GM08714 (cell line): ENCODE measurements at regions not wholly inside any gene's neighbourhood (a gene's known extent, or its start where the extent isn't known, plus 50 kb on each side); places are given as distances from the start of the nearest gene placed in this dataset.
A peak's percentile ranks its signal among the peaks of the same experiment; 100 is the strongest.

ENCODE experiments used
- H3K4me3 ChIP-seq: fragments of 200-500 bp; sonication (Bioruptor generic); 2 replicates; pipeline ENCODE4 v1.5.1; 2014; ENCODE audit warnings: mild to moderate bottlenecking, low read length, inconsistent platforms
- ZNF274 ChIP-seq: IDR thresholded peaks from 2 replicates; pipeline ENCODE4 v1.6.1; 2012; ENCODE audit warnings: mild to moderate bottlenecking, low read depth, low read length

DNA sequence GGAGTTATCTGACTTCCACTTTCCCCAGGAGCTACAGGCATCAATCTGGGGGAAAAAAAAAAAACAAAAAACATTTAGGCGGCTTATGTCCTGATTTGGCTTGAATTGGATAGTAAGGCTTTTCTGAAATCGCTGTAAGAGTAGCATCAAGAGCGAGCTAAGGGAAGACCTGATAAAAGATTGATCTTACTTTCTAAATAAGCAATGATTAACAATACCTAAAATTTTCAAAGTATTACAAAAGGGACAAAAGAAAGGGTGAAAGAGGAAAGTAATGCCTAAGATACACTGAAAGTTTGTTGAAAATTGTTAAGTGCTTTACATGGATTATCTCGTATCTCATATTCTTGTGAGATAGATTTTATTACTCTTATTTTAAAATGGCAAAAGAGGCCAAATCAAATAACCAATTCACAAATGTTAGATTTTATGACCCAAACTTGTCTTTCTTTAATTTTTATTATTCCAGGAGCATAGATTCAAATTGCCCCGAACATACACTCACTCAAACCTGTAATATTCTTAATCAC, 106.4 kb upstream of the PRSS16 start:
- no peak for TF ChIP-seq ZNF274
- H3K4me3 ChIP-seq = peak overlapping the region; percentile 46; the same call in 1 of the 2 replicates

DNA sequence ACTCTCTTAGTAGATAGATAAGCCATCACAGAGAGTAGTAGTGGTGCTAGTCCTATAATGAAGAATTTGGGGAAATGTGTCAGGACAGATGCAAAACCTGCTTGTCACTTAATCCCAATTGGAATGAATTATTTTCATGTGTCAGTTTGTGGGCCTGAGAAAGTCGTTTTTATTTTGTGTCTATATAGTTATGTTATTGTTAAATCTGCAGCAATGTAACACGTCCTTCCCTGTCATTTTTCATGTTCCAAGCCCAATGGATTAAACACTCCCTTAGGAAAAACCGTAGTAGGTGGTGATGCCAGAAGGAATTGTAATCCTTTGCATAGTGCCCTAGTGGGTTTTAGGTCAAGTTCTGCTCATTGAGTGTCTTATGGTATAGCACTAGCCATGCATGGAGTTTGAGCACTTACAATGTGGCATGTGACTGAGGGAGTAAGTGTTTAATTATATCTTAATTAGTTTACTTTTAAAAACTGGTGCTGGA, 105.9 kb upstream of the PRSS16 start:
- TF ChIP-seq ZNF274 = no peak
- peak overlapping the region; percentile 46; the same call in 1 of the 2 replicates for H3K4me3 ChIP-seq

DNA sequence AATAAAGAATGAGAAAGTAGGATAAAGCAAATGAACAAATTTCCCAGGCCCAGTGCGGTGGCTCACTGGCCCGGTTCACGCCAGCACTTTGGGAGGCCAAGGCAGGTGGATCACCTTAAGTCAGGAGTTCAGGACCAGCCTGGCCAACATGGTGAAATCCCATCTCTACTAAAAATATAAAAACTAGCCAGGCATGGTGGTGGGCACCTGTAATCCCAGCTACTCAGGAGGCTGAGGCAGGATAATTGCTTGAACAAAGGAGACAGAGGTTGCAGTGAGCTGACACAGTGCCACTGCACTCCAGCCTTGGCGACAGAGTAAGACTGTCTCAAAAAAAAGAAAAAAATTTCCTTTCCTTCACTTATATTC, 104.5 kb upstream of the PRSS16 start:
- peak overlapping the region; percentile 52 for H3K4me3 ChIP-seq

DNA sequence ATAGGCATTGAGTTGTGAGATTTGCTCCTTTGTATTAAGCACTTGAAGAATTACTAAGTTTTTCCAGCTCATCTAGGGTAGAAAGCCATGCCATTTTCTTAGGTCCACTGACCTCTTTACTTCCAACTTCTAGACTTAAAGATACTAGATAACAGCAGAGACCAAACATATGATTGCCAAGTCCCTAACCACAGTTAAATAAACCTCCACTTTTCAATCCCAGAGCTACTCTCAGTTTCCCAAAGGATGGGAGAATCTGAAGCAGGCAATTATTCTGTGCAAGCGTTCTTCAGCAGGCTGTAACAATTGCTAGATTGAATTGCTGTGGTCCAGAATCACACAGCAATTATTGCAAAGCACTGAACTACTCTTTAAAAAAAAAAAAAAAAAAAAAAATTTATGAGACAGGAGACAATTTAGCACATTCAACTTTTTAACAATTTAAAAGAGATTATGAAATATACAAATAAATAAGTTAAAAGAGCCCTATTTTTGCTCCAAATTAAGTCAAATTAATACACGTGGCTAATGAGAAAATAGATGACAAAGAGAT, 104.0 kb upstream of the PRSS16 start:
- TF ChIP-seq ZNF274 = no peak
- peak overlapping the region; percentile 99 for H3K4me3 ChIP-seq

DNA sequence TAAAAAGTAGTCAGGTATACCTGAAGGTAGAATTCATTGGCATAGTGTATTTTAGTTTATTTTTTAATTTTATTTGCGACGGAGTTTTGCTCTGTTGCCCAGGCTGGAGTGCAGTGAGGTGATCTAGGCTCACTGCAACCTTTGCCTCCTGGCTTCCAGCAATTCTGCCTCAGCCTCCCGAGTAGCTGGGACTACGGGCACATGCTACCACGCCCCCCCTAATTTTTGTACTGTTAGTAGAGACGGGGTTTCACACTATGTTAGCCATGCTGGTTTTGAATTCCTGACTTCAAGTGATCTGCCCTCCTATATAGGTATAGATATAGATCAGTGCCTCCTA, 102.8 kb upstream of the PRSS16 start:
- TF ChIP-seq ZNF274 = no peak
- H3K4me3 ChIP-seq = peak overlapping the region; percentile 99

DNA sequence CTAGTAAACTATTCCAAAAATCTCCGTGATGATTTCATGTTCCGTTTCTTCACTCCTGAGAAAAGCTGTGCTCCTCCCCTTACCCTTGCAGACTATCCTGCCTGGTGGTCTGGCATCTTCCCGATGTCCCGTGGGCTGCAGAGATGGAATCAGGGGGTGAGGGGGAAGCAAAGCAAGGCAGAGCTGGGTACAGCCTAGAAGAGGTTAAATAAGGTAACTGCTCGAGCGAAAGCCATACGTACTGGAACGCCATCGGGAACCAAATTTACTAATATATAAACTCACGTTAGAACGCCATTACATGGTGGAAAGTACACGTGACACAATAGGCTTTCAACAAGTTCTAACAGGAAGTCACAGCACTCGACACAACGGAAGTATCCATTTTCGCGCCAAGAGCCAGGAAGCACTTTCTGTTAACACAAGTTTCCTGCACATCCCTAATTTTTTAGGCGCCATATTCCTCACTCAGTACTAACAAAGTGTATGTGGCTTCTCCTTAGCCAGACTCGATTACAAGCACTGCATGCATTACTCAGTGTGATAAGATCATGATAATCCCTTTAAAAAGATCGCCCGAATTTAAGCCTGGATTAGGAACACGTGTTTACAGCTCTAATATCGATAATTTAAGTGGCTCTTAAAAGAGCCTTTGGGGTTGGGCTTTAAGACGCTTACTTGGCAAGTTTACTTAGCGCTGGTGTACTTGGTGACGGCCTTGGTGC, 101.6 kb upstream of the PRSS16 start:
- H3K4me3 ChIP-seq = peak overlapping the region; percentile 99
- TF ChIP-seq ZNF274 = no peak

DNA sequence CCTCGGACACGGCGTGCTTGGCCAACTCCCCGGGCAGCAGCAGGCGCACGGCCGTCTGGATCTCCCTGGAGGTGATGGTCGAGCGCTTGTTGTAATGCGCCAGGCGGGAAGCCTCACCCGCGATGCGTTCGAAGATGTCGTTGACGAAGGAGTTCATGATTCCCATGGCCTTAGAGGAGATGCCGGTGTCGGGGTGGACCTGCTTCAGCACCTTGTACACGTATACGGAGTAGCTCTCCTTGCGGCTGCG, 101.1 kb upstream of the PRSS16 start:
- peak overlapping the region; percentile 99 for H3K4me3 ChIP-seq

DNA sequence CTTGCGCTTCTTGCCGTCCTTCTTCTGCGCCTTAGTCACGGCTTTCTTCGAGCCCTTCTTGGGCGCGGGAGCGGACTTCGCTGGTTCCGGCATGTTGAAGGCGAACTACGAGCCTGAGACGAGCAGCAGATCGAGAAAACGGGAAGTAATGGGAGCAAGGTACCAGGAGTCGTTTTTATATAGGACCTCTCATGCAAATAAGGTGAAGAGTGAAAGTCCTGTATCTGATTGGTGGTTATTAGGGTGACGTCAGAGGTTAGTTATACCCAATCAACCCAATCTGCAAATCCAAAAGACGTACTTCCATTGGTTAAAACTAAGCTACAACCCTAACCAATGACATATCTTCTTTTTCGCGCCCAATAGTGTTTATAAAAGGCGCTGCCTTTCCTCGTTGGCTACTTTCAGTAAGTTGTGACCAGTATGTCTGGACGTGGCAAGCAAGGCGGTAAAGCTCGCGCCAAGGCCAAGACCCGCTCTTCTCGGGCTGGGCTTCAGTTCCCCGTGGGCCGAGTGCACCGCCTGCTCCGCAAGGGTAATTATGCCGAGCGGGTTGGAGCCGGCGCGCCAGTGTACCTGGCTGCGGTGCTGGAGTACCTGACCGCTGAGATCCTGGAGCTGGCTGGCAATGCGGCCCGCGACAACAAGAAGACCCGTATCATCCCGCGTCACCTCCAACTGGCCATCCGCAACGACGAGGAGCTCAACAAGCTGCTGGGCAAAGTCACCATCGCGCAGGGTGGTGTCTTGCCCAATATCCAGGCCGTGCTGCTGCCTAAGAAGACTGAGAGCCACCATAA, 100.6 kb upstream of the PRSS16 start:
- peak overlapping the region; percentile 99 for H3K4me3 ChIP-seq
- TF ChIP-seq ZNF274 = no peak

DNA sequence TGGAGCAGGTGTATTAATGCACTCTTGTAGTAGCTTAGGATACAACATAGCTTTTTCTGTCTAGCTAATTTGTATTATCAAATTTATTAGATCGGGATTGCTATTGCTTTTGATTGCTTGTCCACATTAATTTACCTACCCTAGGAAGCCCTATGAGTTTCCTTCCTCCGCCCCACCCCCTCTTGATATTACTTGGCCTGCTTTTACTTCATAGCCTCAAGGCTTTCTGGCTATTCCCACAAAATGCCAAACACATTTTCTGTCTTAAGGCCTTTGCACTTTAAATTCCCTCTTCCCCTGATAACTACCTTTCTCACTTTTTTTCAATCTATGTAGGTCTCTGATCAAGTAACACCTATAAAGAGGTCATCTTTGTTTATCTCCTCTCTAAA, 99.1 kb upstream of the PRSS16 start:
- TF ChIP-seq ZNF274 = no peak
- no peak overlapping the region for H3K4me3 ChIP-seq

DNA sequence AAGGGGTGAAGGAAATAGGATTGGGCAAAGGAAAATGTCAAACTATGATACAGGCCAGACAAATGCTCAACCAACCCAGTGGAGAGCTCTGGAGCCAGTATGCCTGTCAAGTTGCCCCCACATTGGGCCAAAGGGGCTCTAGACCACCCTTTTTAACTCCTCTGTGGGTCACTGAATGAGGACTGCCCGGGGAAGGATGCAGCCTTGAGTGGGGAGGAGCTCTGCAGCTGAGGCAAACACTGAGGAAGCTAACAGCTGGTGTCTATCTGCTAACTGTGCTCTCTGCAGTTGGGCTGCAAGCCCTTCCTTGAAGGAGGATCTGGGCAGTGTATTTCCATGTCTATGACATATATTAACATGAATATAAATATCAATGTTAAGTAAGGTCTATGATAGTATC, 98.4 kb upstream of the PRSS16 start:
- no peak overlapping the region for H3K4me3 ChIP-seq
- TF ChIP-seq ZNF274 = no peak

DNA sequence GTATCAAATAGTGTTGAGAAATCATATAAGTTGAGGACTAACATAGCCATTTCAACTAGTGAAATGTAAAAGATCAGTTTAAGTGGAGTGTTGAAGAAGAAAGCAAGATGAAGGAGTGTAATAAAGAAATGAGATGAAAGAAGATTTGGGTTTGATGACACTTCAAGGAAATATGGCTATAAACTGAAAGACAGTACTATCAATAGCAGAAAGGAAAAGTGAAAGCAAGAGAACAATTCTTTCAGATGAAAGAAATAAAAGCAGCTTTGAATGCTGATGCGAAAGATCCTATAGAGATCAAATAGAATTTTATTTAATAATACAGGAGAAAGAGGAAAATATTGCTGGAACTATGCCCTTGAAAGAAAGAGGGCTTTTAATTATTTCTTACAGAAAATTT, 92.8 kb upstream of the PRSS16 start:
- no peak for TF ChIP-seq ZNF274

DNA sequence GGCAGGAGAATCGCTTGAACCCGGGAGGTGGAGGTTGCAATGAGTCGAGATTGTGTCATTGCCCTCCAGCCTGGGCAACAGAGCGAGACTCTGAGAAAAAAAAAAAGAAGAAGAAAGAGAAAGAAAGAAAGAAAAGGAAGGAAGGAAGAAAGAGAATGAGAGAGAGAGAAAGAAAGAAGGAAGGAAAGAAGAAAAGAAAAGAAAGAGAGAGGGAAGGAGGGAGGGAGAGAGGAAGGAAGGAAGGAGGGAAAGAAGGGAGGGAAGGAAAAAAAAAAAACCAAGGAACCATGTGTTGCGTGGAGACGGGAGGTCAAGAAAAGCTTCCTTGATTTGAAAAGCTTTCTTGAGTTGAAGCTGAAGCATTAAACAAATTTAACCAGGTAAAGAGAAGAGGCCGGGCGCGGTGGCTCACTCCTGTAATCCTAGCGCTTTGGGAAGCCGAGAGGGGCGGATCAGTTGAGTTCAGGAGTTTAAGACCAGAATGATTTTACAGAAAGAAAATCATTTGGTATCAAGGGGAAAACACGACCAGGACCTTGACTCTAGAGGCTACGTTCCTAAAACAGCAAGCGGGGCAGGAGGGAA, 90.5 kb upstream of the PRSS16 start:
- TF ChIP-seq ZNF274 = no peak
- peak overlapping the region; percentile 68 for H3K4me3 ChIP-seq

More for the DNA sequence above, 92.8 kb upstream of the PRSS16 start:
- H3K4me3 ChIP-seq = no peak overlapping the region

DNA sequence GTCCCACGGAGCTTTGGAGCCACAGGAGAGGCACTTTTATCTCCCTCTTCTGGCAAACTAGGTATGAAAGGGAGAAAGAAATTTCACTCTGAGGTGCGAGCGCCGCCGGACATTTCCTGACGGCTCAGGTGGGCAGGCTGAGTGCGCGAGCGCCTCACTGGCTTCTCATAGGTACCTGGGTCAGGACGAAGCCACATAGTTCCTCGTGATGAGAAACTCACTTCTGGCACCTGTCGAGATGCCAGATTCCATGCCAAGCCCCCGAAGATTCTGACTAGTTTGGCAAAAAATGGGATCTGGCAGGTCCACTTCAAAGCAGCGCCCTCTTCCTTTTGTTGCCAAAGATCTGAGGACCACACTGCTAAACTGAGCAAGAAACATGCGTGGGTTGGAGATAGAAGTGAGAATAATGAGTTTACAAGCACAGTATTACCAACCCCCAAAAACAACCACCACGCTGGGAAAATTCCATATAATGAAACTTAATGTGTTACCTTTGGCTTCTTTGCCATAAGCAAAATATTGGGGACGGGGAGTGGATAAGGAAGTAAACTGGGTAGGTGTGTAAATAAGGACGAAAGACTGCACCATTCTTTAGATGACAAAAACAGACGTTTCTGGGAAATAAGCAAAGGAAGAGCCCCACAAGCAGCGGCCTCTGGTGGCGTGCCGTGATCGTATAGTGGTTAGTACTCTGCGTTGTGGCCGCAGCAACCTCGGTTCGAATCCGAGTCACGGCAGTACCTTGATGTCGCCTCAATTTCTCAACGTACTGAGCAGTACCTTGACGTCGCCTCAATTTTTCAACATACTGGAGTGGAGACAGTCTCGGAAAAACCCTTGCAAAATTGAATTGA, 89.8 kb upstream of the PRSS16 start:
- TF ChIP-seq ZNF274 = no peak
- H3K4me3 ChIP-seq = peak overlapping the region; percentile 68

DNA sequence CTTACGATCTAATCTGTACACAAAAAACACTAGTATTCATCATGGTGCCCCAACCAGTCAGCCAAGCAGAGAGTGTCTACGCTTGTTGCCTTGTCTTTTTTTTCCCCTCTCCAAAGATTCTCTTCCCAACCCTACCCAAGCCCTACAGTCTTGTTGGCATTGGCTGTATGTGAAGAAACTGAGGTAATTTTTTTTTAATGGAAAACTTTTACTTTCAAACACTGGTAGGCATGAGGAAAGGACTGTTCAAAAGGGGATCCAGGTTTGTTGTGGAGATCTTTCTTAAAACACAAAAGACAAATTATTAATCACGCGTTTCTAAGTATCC, 89.2 kb upstream of the PRSS16 start:
- no peak for TF ChIP-seq ZNF274
- peak overlapping the region; percentile 68; the same call in 1 of the 2 replicates for H3K4me3 ChIP-seq
